ENCODE measurements at regions not wholly inside any gene's neighbourhood (a gene's known extent, or its start where the extent isn't known, plus 50 kb on each side); places are given as distances from the start of the nearest gene placed in this dataset.

- H3K4me3 ChIP-seq: no peak overlapping the region
- no peak for DNase-seq (ENCODE audit: low read depth, low spot score)
- no peak overlapping the region for H3K27ac ChIP-seq
- no peak overlapping the region for H3K9ac ChIP-seq (ENCODE audit: insufficient read length)
- TF ChIP-seq FOXP2 (optimal IDR thresholded peaks at IDR 0.05; ENCODE audit: control extremely low read depth, extremely low read length, insufficient read depth): no peak
- no peaks in the 10 kb centered on the region for H3K36me3 ChIP-seq (ENCODE audit: insufficient read depth, low read length)
- no peaks in the 10 kb centered on the region for H3K9me3 ChIP-seq (ENCODE audit: low read depth, low read length)
Observed at GRCh38 chr4:166432842-166433241, 559.8 kb downstream of the TLL1 start.

DNA sequence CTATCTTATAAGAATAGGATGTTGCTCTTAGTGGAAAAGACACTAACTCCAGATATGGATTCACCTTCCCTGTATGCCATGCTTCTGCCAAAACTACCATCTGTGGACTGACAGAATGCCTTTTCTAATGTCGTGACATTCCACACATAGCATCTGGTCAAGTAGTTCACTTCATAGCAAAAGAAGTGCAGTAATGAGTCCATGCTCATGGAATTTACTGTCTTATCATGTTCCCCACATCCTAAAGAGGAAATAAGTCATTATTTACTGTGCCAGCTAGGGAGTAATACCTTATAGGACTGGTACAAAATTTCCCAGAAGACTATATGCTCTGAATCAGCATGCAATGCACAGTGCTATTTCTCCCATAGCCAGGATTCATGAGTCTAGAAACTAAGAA, 562.4 kb downstream of the TLL1 start:
- Histone ChIP-seq H3K36me3 (ENCODE audit: insufficient read depth, low read length) (no peaks in the 10 kb centered on the region), H3K9ac (ENCODE audit: insufficient read length) (no peak overlapping the region), H3K9me3 (ENCODE audit: low read depth, low read length) (no peaks in the 10 kb centered on the region), H3K27ac (no peak overlapping the region), H3K4me3 (no peak overlapping the region)
- DNase-seq (ENCODE audit: low read depth, low spot score): no peak
- TF ChIP-seq FOXP2 (optimal IDR thresholded peaks at IDR 0.05; ENCODE audit: control extremely low read depth, extremely low read length, insufficient read depth) (no peak), POLR2AphosphoS5 (IDR thresholded peaks at IDR 0.05; ENCODE audit: borderline replicate concordance, low read depth, low read length) (no peak), EZH2 (IDR thresholded peaks at IDR 0.05) (no peak)

GRCh38 chr4:166458756-166459155, 585.7 kb downstream of the TLL1 start:
- Histone ChIP-seq H3K9me3 (ENCODE audit: low read depth, low read length) (no peaks in the 10 kb centered on the region), H3K27ac (no peak overlapping the region), H3K36me3 (ENCODE audit: insufficient read depth, low read length) (no peaks in the 10 kb centered on the region), H3K9ac (ENCODE audit: insufficient read length) (no peak overlapping the region), H3K4me3 (no peak overlapping the region)
- no peak for DNase-seq (ENCODE audit: low read depth, low spot score)
- no peak for TF ChIP-seq POLR2AphosphoS5 (IDR thresholded peaks at IDR 0.05; ENCODE audit: borderline replicate concordance, low read depth, low read length)
- TF ChIP-seq EZH2 (IDR thresholded peaks at IDR 0.05): no peak
- TF ChIP-seq FOXP2 (optimal IDR thresholded peaks at IDR 0.05; ENCODE audit: control extremely low read depth, extremely low read length, insufficient read depth): no peak

- Histone ChIP-seq H3K36me3 (ENCODE audit: insufficient read depth, low read length) (no peaks in the 10 kb centered on the region), H3K4me3 (no peak overlapping the region), H3K9ac (ENCODE audit: insufficient read length) (no peak overlapping the region), H3K27ac (no peak overlapping the region), H3K9me3 (ENCODE audit: low read depth, low read length) (no peaks in the 10 kb centered on the region)
- no peak for DNase-seq (ENCODE audit: low read depth, low spot score)
- TF ChIP-seq EZH2 (IDR thresholded peaks at IDR 0.05) (no peak), POLR2AphosphoS5 (IDR thresholded peaks at IDR 0.05; ENCODE audit: borderline replicate concordance, low read depth, low read length) (no peak), FOXP2 (optimal IDR thresholded peaks at IDR 0.05; ENCODE audit: control extremely low read depth, extremely low read length, insufficient read depth) (no peak)
Observed at GRCh38 chr4:166459621-166460020, 586.6 kb downstream of the TLL1 start.

DNA sequence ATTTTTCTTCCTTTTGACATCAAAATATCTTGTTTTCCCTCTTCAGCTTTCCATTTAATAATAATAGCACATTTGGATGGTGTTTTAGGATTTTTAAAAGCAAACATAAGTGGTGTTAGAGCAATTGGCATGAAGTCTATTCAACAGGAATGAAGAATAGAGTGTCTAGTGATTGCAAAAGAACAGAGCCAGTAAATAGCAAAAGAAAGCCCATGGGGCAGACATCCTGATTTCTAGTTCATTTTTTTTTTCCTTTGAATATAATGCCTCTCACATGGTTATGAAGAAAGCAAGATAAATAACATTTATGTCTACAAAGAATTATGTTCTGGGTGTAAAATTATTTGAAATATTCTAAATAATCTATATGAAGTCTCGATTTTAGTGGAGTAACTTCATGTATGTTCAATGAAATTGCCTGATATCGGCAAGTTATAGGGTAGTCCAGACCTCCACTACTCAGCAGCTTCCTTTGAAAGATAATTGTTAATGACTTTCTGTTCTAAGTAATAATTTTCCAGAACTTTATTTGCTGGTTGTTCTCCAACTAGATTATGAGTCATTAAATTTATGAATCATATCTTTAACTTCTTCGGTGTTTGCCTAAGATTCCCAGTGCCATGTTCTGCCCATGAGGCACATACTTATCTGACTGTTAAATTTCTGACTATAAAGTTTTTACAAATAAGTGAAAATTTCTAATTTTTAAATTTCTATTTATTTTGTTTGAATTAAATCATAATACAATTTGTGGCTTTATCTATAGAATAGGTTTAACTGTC, 587.9 kb downstream of the TLL1 start:
- Histone ChIP-seq H3K36me3 (ENCODE audit: insufficient read depth, low read length) (no peaks in the 10 kb centered on the region), H3K4me3 (no peak overlapping the region), H3K27ac (no peak overlapping the region), H3K9me3 (ENCODE audit: low read depth, low read length) (no peaks in the 10 kb centered on the region), H3K9ac (ENCODE audit: insufficient read length) (no peak overlapping the region)
- TF ChIP-seq POLR2AphosphoS5 (IDR thresholded peaks at IDR 0.05; ENCODE audit: borderline replicate concordance, low read depth, low read length) (no peak), FOXP2 (optimal IDR thresholded peaks at IDR 0.05; ENCODE audit: control extremely low read depth, extremely low read length, insufficient read depth) (no peak), EZH2 (IDR thresholded peaks at IDR 0.05) (no peak)
- no peak for DNase-seq (ENCODE audit: low read depth, low spot score)

- H3K9ac ChIP-seq (ENCODE audit: insufficient read length): no peak overlapping the region
- H3K9me3 ChIP-seq (ENCODE audit: low read depth, low read length): no peaks in the 10 kb centered on the region
- H3K27ac ChIP-seq: no peak overlapping the region
- TF ChIP-seq POLR2AphosphoS5 (IDR thresholded peaks at IDR 0.05; ENCODE audit: borderline replicate concordance, low read depth, low read length) (no peak), FOXP2 (optimal IDR thresholded peaks at IDR 0.05; ENCODE audit: control extremely low read depth, extremely low read length, insufficient read depth) (no peak), EZH2 (IDR thresholded peaks at IDR 0.05) (no peak)
- H3K36me3 ChIP-seq (ENCODE audit: insufficient read depth, low read length): no peaks in the 10 kb centered on the region
- no peak overlapping the region for H3K4me3 ChIP-seq
- no peak for DNase-seq (ENCODE audit: low read depth, low spot score)
Observed at GRCh38 chr4:166481055-166481454, 608.0 kb downstream of the TLL1 start.

DNA sequence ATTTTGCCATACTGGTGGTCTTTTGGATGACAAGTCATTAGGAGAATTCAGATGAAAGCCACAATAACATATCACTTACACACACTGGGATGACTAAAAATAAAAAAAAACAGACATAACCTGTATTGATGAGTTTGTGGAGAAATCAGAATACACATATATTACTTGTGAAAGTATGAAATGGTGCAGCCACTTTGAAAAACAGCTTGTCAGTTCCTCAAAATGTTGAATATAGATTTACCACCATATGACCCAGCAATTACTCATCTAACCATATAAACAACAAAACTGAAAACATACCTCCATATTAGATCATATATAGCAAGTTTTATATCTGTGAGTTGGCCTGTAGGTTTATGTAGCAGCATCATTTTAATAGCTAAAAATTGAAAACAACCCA, 608.7 kb downstream of the TLL1 start:
- Histone ChIP-seq H3K9ac (ENCODE audit: insufficient read length) (no peak overlapping the region), H3K4me3 (no peak overlapping the region), H3K27ac (no peak overlapping the region), H3K9me3 (ENCODE audit: low read depth, low read length) (no peaks in the 10 kb centered on the region), H3K36me3 (ENCODE audit: insufficient read depth, low read length) (no peaks in the 10 kb centered on the region)
- DNase-seq (ENCODE audit: low read depth, low spot score): no peak
- TF ChIP-seq POLR2AphosphoS5 (IDR thresholded peaks at IDR 0.05; ENCODE audit: borderline replicate concordance, low read depth, low read length) (no peak), EZH2 (IDR thresholded peaks at IDR 0.05) (no peak), FOXP2 (optimal IDR thresholded peaks at IDR 0.05; ENCODE audit: control extremely low read depth, extremely low read length, insufficient read depth) (no peak)

DNA sequence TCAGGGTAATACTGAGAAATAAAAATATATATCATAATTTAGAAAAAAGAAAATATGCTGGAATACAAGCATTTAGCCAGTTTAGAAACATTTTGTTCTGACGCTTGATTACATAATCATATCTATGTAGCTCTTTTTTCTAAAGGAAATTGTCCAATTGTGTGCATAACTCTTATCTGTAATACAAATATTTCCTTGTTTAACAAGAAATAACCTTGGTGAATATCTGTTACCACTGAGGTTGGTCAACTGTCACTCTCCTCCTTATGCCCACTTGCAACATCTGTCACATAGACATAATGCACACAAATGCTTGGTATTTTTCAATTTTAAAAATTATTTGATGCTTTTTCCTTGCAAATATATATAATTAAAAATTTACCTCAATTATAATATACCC, 609.7 kb downstream of the TLL1 start:
- Histone ChIP-seq H3K36me3 (ENCODE audit: insufficient read depth, low read length) (no peaks in the 10 kb centered on the region), H3K27ac (no peak overlapping the region), H3K9ac (ENCODE audit: insufficient read length) (no peak overlapping the region), H3K4me3 (no peak overlapping the region), H3K9me3 (ENCODE audit: low read depth, low read length) (no peaks in the 10 kb centered on the region)
- no peak for TF ChIP-seq FOXP2 (optimal IDR thresholded peaks at IDR 0.05; ENCODE audit: control extremely low read depth, extremely low read length, insufficient read depth)
- no peak for TF ChIP-seq POLR2AphosphoS5 (IDR thresholded peaks at IDR 0.05; ENCODE audit: borderline replicate concordance, low read depth, low read length)
- no peak for TF ChIP-seq EZH2 (IDR thresholded peaks at IDR 0.05)
- DNase-seq (ENCODE audit: low read depth, low spot score): no peak

DNA sequence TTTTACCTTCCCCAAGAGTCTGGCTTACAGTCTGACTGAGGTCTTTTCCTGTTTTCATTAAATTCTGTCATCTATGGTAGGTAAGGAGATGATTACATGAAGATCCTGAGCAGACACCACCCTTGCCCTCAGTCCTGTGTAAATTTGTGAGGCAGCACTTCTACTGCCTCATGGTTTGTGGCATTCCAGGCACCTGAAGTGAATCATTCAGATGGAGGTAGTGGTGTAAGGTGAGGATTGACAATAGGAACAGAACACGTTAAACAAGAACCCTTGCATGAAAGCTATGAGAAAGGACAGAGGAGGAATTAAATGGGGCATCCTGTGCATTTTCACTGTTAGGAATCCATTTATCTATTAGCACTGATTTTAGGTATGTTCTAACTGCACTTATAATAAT, 618.6 kb downstream of the TLL1 start:
- H3K4me3 ChIP-seq: no peak overlapping the region
- no peaks in the 10 kb centered on the region for H3K36me3 ChIP-seq (ENCODE audit: insufficient read depth, low read length)
- no peak for DNase-seq (ENCODE audit: low read depth, low spot score)
- no peak overlapping the region for H3K9ac ChIP-seq (ENCODE audit: insufficient read length)
- no peak overlapping the region for H3K27ac ChIP-seq
- TF ChIP-seq FOXP2 (optimal IDR thresholded peaks at IDR 0.05; ENCODE audit: control extremely low read depth, extremely low read length, insufficient read depth) (no peak), EZH2 (IDR thresholded peaks at IDR 0.05) (no peak), POLR2AphosphoS5 (IDR thresholded peaks at IDR 0.05; ENCODE audit: borderline replicate concordance, low read depth, low read length) (no peak)
- H3K9me3 ChIP-seq (ENCODE audit: low read depth, low read length): no peaks in the 10 kb centered on the region
